ENCODE measurements at regions not wholly inside any gene's neighbourhood (a gene's known extent, or its start where the extent isn't known, plus 50 kb on each side); places are given as distances from the start of the nearest gene placed in this dataset.

- TF ChIP-seq EZH2 (IDR thresholded peaks at IDR 0.05; ENCODE audit: insufficient read depth, poor library complexity, severe bottlenecking): no peak
- TF ChIP-seq EZH2phosphoT487 (IDR thresholded peaks at IDR 0.05; ENCODE audit: insufficient read depth, low read depth): no peak
Measured at GRCh38 chr16:85329059-85329812, 217.0 kb upstream of the CIBAR2 start.
